ENCODE measurements at regions not wholly inside any gene's neighbourhood (a gene's known extent, or its start where the extent isn't known, plus 50 kb on each side); places are given as distances from the start of the nearest gene placed in this dataset.

DNA sequence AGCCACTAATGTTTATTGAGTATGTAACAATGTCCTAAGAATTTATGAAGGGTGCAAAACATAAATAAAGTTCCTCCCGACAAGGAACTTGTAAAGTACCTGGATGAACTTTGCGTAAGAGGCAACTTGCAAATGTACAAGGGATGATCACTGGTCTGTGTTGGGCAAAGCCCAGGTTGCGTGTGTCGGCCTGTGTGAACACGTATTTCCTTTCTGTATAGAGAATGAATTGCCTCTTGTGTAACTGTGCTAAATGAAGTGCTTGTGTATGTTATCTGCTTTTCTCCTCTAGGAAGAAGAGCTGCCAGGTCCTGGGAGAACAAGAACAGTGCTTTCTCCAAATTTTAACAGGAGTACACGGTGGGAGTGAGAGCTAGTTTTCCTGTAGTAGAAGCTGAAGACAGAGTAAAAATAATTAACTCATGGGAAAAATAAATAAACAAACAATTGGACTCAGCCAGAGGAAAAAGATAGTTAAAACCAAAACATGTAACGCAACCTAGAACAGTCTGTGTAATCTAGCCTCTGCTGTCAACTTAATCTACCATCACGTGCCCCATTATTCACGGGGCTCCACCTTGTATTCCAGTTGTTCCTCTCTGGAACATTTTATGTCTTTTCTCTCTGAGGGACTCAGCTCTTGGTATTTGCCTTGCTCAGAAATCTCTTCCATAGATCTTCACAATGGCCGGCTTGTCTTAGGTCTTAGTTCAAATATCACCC lies 83.7 kb upstream of the RASGRP1 start:
- intact Hi-C loops (cut with DNase I) = loop anchor here in 1 of 2 donors (5.0 kb wide), 1 partner anchor 86 kb away; the partner anchor contains the start of gene RASGRP1
- Histone ChIP-seq H3K9me3 (peaks cover 4% of the 10 kb centered on the region), H3K36me3 (ENCODE audit: insufficient read depth in 1 of 2, low read depth in 1 of 2) (no peaks in the 10 kb centered on the region), H3K4me3 (no peak overlapping the region), H3K27me3 (ENCODE audit: insufficient read depth in 3 of 3, low read length in 2 of 3) (peaks cover 0 to 2% (median 0%) of the 10 kb centered on the region in 3 donors), H3K27ac (no peak overlapping the region), H3K4me1 (no peaks in the 10 kb centered on the region)
- TF ChIP-seq CTCF (IDR thresholded peaks at IDR 0.05) = no peak
- ATAC-seq (no peak), DNase-seq (no peak)
- 55 to 59% (median 57%) methylated on average over 10 of the region's 10 CpGs for WGBS, 3 donors

DNA sequence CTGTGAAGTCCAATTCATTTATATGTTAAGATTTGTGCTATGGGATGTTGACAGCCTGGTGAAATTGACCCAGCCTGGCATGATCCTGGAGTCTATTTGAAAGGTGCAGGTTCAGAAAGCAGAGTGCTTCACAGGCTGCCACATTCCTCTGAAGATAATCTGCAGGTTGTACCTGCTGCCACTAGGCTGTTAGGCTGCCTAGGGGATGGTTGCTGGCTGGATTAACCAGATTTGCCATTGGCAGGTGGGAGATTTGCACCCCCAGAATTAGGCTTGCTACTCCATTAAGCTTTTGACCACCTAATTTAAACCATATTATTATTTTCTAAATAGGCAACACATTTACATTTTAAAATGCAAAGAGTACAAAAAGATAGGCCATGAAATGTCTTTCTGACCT lies 85.8 kb upstream of the RASGRP1 start:
- intact Hi-C loops (cut with DNase I) = loop anchor here in 1 of 2 donors (5.0 kb wide), 1 partner anchor 823 kb away; no protein-coding TSS in a partner anchor
- Histone ChIP-seq H3K36me3 (ENCODE audit: insufficient read depth in 1 of 2, low read depth in 1 of 2) (no peaks in the 10 kb centered on the region), H3K4me3 (no peak overlapping the region), H3K27me3 (ENCODE audit: insufficient read depth in 3 of 3, low read length in 2 of 3) (peaks cover 0 to 2% (median 0%) of the 10 kb centered on the region in 3 donors), H3K9me3 (no peaks in the 10 kb centered on the region), H3K27ac (no peak overlapping the region), H3K4me1 (no peaks in the 10 kb centered on the region)
- no peak for TF ChIP-seq CTCF (IDR thresholded peaks at IDR 0.05)
- ATAC-seq (no peak), DNase-seq (no peak)

DNA sequence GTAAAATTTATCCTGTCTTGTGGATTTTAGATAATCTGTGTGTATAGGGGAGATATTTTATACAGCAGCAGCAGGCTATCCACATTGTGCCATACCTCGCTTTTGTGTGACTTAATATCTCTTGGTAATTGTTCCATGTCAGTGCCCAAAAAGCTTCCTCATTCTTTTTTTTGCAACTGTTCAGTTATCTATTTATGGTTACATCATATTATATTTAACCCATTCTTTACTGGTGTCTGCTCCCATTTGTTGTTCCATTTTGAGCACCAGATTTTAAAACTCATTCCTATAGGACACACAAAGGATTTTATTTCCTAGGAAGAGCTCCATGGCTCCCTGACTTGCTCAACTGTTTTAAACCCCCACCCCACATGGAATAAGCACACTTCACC lies 86.3 kb upstream of the RASGRP1 start:
- Histone ChIP-seq H3K36me3 (ENCODE audit: insufficient read depth in 1 of 2, low read depth in 1 of 2) (no peaks in the 10 kb centered on the region), H3K4me1 (no peaks in the 10 kb centered on the region), H3K4me3 (no peak overlapping the region), H3K27ac (no peak overlapping the region), H3K27me3 (ENCODE audit: insufficient read depth in 3 of 3, low read length in 2 of 3) (peaks cover 0 to 2% (median 0%) of the 10 kb centered on the region in 3 donors), H3K9me3 (no peaks in the 10 kb centered on the region)
- TF ChIP-seq CTCF (IDR thresholded peaks at IDR 0.05) = no peak
- intact Hi-C loops (cut with DNase I) = loop anchor here in 1 of 2 donors (5.0 kb wide), 1 partner anchor 824 kb away; no protein-coding TSS in a partner anchor
- WGBS, 3 donors = 72 to 82% (median 81%) methylated on average over 1 of the region's 1 CpG
- DNase-seq (no peak), ATAC-seq (no peak)

DNA sequence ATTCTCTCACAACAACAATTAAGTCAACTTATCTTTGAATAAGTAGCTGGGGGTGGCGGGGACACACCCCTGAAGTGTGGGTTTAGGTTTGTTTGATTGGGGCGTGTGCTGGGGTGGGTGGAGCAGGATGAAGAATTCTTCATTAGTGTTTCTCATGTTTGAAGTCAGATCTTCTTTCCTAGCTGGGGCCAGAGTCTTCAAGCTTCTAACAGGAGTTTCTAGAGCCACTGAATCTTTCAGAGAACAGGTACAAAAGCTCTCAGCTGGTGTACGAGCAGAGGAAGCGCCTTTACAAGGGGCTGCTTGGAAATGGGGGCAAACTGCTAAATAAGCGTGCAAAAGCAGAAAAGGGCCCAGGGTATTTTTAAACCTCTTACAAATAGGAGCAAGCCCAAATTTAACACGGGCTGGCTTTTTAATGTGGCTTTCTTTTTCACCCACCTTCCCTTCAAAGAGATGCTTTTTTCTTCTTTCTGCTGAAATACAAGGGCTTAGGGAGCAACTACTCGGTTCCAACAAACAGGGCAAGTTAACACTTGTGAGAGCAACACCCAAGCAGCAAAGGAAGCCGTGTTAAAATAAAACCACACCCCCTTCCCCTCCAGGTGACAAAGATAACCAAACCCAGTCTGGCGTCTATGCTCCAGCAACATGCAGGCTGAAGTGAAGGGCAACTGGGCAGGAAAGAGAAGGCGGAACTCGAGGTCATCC lies 86.9 kb upstream of the RASGRP1 start:
- 53 to 58% (median 54%) methylated on average over 11 of the region's 11 CpGs for WGBS, 3 donors
- no peak for DNase-seq
- Histone ChIP-seq H3K4me3 (no peak overlapping the region), H3K9me3 (no peaks in the 10 kb centered on the region), H3K36me3 (ENCODE audit: insufficient read depth in 1 of 2, low read depth in 1 of 2) (no peaks in the 10 kb centered on the region), H3K27ac (no peak overlapping the region), H3K27me3 (ENCODE audit: insufficient read depth in 3 of 3, low read length in 2 of 3) (peaks cover 0 to 2% (median 0%) of the 10 kb centered on the region in 3 donors), H3K4me1 (no peaks in the 10 kb centered on the region)
- intact Hi-C loops (cut with DNase I) = loop anchor here in 1 of 2 donors (5.0 kb wide), 1 partner anchor 824 kb away; no protein-coding TSS in a partner anchor
- no peak for TF ChIP-seq CTCF (IDR thresholded peaks at IDR 0.05)
- no peak for ATAC-seq
